Hypothalamus (tissue), 51 donors: ENCODE measurements at regions not wholly inside any gene's neighbourhood (a gene's known extent, or its start where the extent isn't known, plus 50 kb on each side); places are given as distances from the start of the nearest gene placed in this dataset.
"Not testable (repeated sequence)": the region's sequence is repeated elsewhere in the genome, so short reads cannot be mapped to it uniquely, and the experiment has no call there.

Source experiments
- DNase-seq, 51 donors: peaks; one replicate each; lab custom pipeline; 2025; lab: John Stamatoyannopoulos, UW

DNA sequence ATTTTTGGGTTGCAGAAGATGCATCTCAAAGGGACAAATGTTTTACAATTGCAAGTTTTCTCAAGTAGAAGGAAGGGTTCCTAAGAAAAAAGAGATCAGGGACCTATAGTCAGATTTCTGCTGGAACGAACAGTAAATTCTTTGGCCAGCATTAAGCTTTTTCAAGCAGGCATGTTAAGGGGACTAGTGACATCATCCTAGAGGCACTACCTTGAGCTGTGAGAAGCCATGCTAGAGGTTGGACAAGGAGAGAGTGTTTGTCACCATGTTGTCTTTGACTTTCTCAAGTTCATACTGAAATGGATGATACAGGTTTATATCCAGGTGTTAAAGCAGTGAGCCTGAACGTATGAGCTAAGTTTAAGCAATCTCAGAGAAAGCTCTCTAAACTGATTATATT lies 85.2 kb upstream of the WDR72 start:
- DNase-seq = no peak

DNA sequence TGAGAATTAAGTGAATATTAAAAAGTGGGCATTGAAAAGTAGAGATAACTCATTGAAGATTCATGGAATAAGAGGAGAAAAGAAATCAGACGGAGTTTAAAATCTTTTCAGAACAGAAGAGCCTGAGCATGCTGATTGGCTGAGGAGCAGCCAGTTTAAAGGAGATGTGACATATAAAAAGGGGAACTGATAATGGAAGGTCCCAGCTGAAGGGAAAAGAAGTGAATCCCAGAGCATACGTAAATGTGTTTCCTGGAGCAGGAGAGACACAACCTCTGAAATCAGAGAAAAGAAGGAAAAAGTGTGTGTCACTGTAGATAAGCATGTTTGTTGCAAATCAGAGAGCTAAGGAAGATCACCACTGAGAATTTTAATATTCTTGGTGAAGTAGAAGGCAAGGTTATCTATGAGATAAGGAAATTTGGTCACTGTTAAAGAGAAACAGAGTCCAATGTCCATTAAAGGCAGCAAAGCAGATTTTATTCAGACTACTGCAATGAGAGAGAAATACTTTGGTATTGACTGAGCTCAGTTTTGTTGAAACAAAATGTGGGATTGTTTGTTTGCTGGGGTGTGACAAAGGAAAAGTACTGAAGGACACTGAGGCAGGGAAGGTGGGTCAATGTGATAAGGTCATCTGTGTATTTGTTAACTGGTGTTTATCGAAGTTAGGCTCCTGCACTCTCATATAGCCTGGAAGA lies 84.6 kb upstream of the WDR72 start:
- DNase-seq = no peak

DNA sequence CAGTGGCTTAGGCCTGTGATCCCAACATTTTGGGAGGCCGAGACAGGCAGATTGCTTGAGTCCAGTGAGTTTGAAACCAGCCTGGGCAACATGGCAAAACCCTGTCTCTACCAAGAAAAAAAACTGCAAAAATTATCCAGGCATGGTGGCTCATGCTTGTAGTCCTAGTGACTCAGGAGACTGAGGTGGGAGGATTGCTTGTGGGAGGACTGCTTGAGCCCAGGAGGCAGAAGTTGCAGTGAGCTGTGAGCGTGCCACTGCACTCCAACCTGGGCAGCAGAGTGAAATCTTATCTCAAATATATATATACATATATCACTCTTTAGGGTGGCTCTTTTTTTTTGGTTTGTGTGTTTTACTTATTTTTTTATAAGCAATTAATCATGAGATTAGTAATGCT lies 83.7 kb upstream of the WDR72 start:
- no peak for DNase-seq

DNA sequence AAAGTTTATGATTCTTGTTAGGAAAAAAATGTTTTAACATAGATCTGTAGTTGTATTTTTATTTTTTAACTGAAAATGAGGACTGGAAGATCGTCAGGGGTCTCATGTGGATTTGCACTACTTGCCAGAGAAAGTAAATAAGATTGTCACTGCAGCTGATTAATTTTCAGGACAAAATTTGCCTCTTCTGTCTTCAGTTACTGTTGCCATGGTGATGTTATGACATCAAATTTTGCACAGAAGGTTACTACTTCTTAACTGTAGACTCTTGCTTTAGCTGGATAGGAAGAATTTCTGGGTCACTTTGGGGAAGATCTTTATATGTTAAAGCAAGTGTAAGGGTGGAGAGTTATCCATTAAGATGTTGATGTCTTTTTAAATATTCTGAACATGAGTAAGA lies 82.2 kb upstream of the WDR72 start:
- peak in 1 of 51 donors; percentile 2 for DNase-seq

DNA sequence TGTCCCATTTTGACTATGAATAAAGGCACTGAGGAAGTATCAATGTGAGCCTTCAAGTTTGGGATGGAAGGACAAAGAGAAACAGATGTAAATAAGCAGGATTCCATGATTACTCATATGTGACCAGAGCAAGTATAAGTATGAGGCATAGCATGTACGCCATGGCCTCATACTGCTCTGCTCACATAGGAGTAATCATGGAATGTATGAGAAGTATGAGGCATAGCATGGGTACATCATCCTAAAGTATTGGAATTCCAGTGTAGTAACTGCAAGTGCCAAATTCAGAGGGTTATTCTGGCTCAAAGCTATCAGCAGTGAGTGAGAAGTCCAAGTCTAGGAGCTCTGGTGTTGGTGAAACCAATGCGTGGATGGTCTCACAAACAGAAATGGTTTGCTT lies 81.2 kb upstream of the WDR72 start:
- DNase-seq = no peak

DNA sequence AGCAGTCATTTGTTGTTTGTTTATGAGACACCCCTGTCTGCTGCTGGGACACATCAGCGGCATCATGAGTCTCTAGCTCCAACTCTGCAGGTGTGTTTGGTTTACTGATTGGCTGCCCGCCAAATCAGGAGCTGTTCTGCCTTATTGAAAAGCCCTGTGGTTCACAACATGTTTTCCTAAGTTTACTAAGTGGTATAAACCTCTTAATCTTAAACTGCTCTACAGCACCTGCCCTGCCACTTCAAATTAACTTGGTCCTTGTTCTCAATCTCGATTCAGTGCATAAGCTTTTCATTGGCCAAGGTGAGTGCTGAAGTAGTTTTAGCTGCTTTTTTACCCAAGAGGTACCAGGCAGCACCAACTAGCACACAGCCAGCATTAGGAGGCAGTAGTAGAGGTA lies 77.8 kb upstream of the WDR72 start:
- no peak for DNase-seq

DNA sequence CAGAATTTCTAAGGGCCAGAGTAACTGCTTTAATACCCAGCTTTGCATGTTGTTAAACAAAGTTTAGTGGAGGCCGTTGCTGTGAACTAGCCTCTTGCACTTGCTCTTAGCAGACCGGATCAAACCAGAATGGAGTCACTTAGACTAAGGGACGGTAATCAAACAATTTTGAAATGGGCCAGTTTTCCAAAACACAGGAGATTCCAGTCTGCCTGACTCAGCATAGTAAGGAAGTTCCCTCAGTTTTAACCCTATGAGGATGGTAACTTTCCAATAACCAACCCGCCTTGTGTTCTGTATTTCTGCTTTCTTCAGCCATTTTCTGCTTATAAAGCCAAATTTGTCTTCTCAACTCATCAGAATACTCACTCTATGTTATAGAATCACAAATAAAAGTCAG lies 77.2 kb upstream of the WDR72 start:
- DNase-seq = no peak

DNA sequence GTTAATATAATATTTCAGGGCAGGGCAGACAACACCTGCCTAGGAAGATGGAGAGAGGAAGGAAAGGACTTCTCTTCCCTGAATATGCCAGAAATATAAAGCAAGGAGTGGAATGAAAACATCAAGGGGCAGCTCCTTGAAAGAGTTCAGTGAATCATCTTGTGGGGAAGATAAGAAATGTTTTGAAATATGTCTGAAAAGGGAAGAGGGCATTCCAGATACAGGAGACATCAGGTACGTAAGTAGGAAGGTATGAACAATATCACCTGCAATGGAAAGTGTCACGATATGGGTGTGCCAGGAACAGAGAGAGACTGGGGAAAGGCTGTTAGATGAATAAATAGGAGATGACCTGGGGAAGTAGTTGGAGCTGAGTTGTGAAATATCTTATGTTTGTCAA lies 75.8 kb upstream of the WDR72 start:
- DNase-seq = no peak

DNA sequence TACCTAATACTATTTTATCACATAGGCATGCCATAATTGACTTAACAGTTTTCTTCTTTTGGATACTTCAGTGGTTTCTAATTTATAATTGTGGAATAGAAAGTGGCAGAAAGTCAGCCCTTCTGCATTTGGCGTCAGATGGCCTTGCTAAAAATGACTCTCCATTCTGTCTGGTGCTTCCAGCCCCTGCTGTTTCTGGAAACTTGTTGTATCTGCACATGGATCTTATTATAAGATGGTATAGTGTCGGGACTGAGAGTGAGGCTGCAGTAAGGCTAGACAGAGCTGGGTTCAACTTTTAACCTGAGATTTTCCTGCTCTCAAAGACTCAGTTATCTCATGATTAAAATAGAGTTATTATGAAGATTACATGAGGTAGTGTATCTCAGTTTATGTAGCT lies 74.8 kb upstream of the WDR72 start:
- DNase-seq = no peak

DNA sequence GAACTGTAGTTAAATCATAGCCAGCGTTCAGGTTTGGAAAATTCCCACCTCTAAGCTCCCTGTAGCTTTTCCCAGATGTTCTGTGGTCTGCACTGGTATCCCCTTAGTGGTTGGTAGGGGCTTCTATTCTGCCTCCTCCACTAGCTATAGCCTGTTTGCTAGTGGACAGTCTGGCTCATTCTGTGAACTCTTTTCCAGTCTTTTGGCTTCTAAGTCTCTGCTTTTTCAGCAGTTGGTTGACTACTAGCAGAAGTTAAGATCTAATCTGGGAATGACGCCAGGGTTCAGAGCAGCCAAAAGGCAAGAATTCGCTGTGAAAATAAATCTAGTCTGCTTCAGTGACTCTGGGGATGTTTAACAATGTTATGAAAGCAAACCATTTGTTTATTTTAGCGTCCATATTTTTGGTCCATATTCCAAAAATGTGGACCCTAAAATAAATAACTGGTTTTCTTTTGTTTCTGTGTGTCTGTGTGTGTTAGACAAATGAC lies 73.7 kb upstream of the WDR72 start:
- DNase-seq = peak in 2 of 51 donors; percentile 0 to 5

DNA sequence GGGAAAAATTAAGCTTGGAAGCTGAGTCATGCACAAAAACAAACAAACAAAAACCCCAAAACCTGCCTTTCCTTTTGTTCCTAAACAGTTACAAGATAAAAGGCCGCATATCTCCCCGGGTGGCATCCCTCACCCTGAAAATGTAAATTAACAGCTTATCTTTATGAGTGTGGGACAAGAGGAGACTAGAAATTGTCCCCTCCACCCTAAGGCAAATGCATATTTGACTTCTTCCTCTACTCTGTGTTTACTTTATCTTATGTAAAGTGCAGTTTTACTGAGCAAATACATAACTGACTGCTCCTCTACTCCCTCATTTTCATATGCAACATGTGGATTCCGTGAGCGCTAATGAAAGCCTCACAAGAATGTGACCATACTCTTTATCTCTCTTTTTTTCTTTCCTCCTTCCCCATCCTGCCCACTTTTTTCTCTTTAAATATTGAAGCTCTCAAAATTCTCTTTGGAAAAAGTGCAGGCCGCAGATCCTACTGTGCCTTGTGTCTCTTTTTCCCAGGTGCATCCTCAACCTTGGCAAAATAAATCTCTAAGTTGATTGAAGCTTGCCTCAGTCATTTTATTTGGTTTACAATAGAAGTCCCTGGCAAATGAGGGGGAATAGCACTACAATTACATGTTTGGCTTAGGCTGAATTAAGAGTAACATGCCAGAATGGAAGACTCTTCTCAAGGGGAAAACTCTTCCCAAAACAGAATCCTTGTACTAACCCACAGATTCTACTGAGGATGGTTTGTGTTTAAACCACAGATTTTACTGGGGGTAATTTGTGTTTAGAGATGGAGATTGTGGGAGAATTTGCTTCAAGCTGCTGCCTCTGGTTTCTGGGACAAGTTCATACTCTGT lies 72.7 kb upstream of the WDR72 start:
- DNase-seq = no peak

DNA sequence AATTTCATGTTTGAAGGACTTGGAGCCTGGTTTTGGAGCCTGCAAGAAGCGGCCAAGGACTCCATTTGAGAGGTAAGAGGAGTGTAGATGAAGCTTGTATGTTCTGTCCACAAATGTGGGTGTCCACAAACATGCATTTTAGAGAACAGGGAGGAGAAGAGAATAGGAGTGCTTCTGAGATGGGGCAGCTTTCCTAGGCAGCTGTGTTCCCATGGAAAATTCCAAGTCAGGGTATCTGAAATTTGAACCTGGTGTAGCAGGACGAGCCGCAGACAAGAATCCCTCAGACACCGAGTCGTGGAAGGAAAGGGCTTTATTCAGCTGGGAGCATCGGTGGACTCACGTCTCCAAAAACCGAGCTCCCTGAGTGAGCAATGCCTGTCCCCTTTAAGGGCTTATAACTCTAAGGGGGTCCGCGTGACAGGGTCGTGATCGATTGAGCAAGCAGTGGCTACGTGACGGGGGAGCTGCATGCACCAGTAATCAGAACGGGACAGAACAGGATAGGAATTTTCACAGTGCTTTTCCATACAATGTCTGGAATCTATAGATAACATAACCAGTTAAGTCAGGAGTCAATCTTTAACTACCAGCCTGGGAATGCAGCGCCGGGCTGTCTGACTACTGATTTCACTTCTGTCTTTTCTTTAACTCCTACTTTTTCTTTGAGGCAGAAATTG lies 71.4 kb upstream of the WDR72 start:
- no peak for DNase-seq

DNA sequence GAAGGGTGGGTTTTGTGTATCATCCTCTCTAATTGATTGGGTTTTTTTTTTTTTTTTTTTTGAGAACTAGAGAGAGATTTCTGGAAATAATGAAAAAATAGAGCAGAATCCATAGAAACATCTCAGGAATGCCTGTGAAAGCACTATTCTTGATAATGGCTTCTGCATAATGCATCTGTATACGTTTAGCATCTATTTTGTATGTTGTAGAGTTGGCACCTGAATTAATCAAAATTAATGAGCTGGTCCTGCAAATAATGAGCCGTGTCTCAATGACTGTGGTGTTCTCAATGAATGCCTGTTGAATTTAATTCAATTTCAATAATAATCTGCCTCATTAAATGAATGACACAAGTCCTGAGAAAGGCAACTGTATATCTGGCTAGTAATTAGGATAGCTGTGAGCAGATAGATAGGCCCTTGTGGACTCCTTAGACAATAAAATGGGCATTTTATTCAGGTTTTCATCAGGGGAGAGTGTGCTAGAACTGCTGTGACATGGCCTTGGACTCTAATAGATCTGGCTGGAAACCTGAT lies 70.5 kb upstream of the WDR72 start:
- no peak for DNase-seq

DNA sequence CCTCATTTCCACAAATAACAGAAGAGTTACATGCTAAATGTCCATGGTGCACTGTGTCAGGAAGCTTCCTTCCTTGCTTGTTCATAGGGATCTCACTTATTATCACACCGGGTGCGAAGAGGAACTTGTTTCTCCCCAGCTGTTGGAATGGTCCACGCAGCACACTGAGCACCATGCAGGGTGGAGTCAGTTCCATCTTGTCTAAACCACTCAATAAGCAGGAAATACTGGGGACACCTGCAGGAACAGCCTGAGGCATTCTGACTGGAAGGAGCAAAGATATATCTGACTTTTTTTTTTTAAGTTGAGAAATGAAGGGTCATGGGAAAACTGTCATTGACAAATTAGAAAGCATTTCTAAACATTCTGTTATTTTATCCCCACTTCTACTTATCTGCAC lies 70.0 kb upstream of the WDR72 start:
- DNase-seq = no peak

DNA sequence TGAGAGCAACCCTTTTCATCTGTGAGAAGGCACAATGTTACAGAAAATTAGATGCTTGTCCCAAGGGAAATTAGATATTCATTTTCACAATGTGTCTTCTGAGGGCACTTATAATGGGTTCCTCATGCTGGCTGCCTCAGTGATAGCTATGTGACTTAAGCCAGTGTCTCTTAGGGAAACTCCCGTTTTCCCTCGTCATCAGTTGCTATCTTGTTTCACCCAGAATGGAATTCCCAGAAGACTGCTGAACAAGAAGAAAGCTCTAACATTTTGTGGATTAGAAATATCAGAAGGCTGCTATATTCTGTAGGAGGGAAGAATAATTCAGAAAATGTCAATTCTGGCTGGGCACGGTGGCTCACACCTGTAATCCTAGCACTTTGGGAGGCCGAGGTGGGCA lies 67.9 kb upstream of the WDR72 start:
- no peak for DNase-seq

DNA sequence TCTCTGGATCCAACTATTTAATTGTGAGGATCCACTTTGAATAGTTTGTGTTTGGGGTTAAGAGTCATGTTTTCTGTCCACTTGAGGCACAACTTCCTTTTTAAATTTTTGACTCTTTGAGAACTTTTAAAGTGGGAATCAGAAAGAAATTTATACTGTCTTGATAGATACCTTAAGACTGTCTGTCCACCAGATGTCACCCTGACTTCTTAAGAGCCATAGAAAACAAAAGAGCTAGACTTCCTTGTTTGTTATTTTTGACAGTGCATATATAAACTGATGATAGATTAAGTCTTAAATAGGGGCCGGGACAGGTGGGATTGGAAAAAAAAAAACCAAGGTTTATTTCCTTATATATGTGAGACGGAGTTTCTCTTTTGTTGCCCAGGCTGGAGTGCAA lies 52.1 kb upstream of the WDR72 start:
- no peak for DNase-seq

DNA sequence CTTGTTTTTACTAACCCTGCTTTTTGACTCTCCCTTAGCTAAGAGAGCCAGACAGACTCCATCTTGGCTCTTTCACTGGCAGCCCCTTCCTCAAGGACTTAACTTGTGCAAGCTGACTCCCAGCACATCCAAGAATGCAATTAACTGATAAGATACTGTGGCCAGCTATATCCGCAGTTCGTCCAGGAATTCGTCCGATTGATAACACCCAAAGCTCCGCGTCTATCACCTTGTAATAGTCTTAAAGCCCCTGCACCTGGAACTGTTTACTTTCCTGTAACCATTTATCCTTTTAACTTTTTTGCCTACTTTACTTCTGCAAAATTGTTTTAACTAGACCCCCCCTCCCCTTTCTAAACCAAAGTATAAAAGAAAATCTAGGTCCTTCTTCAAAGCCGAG lies 50.8 kb upstream of the WDR72 start:
- DNase-seq = not testable (repeated sequence)
